Astrocyte of the hippocampus (primary cell): ENCODE measurements at regions not wholly inside any gene's neighbourhood (a gene's known extent, or its start where the extent isn't known, plus 50 kb on each side); places are given as distances from the start of the nearest gene placed in this dataset.
"Not testable (repeated sequence)": the region's sequence is repeated elsewhere in the genome, so short reads cannot be mapped to it uniquely, and the experiment has no call there.

Experiments used
- DNase-seq: peaks from one replicate; pipeline ENCODE4 v3.0.0; 2011; ENCODE audit warnings: low read depth, low spot score

DNA sequence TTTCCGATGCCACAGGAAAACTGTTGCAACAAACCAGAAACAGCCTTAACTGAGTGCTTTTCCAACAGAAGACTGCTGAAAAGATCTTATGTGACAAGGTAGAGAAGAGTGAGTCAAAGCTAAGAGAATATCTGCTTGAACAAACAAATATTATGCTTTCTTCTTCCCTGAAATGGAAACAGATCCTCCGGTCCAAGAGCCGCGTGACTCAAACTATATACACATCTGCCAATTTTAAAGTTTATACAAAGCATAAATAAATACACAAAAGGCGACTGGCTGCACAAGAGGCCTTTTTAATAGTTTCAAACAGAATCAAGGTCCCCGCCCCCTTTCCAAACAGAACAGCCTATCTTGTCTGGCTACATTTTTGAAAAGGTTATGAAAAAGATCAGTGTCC is 329.7 kb upstream of the F9 start:
- peak; percentile 26 for DNase-seq

DNA sequence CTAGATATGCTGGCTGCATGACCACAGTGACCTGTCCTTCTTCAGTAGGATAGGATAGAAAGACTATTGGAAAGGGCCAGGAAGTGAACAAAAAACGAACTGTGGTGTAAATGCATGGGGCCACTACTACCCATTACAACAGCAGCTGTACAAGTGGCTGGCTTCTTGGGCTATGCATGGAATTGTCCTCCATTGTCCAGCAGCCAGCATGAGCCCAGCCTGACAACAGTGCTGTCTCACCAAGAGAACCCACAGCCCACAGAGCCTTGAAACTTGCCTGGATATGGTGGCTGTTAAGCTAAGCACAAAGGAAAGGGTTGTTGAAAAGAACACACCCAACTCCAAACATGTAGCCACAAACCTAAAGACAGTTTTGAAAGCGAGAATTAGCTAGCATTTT is 330.2 kb upstream of the F9 start:
- DNase-seq, result no peak

DNA sequence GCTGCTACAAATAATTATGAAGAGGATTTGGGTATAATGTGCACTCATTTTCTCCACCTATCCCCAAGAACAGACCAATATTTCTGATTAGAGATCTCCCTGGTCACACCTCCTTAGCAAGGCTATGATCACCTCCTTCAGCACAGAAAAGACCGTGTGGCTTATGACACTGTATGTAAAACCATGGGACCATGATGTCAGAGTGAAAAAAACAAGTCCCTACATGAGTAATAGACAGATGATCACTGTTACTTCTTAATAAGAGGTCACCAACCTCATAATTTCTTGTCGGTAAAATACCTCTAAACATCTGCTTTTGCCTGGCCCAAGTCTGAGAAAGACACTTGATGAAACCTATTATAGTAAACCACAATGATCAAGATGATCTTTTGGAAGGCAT is 330.6 kb upstream of the F9 start:
- no peak for DNase-seq

DNA sequence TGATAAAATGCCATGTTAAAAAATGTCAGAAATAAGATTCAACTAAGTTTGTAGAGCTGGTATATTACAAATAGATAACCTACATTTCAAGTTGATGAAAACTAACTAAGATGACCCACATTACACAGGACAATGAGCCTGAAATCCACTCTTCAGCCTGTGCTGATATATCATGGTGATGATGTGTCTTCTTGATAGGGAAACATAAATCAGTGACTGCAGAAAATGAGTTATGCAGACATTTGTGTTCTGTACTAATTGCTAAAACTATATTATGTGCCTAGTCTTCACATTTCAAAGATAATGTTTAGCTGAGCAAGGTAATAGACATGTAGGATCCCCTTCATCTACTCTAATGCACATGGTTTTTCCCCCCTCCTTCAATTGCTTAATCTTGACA is 331.6 kb upstream of the F9 start:
- DNase-seq, result no peak

GRCh38 chrX:139196890-139197289 is 333.6 kb upstream of the F9 start:
- DNase-seq, result no peak

- peak; percentile 73 for DNase-seq
These were observed 335.8 kb upstream of the F9 start for GRCh38 chrX:139194571-139195280.

DNA sequence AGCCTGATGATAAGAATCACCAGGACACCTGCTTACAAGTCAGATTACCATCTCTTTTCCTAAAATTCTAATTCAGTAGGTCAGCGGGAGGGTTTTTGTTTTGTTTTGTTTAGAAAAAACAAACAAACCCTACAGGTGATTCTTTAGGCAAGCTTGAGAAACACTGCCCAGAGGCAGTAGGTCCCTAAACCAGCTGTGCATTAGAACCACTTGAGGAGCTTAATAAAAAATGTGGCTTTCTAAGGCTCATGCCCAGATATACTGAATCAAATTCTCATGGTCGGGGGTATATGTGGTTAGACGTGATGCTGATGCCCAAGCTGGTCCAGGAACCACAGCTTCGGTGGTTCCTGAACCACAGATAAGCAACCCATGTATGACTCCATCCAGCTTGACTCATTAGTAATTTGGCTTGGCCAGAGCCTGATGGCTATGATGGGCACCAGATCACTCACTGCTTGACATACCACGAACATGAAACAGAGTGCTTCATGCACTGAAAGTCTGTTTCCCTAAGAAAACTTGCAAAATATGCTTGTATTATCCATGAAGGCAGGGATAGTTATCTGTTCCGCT is 338.1 kb upstream of the F9 start:
- peak; percentile 62 for DNase-seq

- no peak for DNase-seq
These were observed 338.7 kb upstream of the F9 start for GRCh38 chrX:139191746-139192385.

DNA sequence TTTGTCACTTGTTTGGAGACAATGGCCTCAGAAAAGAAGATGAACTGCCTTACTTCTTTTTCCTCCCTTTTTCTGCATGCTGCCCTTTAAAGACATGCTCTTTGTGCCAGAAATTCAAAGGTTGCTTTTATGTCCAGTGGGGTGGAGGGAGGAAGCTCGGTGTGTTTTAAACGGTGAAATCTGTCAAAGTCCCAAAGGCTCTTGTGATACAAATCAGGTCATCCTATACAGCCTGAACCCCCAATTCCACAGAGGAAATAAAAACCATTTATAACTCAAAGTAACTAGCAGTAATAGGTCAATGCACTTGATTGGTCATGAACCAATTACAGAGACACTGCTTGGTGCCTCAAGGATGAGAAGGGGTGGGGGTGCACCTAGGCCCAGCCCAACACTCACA is 339.3 kb upstream of the F9 start:
- no peak for DNase-seq

DNA sequence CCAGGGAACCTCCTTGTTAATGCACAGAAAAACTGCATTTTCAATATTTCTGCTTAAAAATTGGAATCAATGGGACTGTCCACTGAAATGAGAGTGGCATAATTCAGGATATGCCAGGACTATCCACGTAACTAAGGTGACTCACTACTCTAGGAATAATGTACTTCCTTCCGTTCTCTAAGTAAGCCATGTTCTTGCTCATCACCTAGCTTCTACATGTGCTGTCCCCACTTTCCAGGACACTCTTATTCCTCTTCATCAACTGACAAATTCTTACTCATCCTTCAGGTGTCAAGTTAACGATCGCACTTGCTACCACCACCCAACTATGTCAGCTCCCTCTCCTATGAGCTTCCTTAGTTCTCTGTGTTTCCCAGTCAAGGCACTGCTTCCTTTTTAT is 342.8 kb upstream of the F9 start:
- no peak for DNase-seq

- no peak for DNase-seq
These were observed 343.5 kb upstream of the F9 start for GRCh38 chrX:139186991-139187390.

DNA sequence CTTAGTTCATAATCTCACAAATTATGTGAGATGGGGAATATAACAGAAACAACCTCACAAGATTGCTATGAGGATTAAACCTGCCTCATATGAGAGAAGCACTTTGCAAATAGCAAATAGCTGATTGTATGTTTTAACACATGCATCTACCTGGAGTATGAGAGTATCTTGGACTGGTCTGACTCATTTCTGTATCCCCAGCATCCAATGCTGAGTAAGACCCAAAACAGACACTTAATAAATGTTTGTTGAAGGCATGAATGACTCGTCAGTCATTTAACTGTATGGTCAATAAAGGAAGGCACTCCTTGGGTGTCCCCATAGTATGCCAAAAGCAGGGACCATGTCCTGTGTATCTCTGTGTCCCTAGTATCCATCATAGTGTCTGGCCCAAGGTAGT is 350.9 kb upstream of the F9 start:
- DNase-seq, result no peak

DNA sequence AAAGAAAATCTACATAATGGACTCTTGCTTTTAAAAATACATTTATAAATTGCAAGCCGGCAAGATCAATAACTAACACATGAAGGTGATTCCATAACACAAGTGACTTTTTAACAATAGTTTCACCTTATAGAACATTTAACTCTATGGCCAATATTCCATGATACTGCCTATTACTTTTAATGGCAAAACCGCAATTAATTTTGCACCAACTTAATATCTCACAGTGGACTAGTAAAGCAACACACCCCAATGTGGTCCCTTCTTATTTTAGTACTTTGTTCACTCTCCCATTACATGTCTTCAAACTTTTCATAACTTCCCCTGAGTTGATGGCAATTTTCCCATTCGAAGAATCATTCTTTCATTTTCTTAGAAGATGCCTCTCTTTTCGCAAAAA is 351.6 kb upstream of the F9 start:
- DNase-seq, result no peak

DNA sequence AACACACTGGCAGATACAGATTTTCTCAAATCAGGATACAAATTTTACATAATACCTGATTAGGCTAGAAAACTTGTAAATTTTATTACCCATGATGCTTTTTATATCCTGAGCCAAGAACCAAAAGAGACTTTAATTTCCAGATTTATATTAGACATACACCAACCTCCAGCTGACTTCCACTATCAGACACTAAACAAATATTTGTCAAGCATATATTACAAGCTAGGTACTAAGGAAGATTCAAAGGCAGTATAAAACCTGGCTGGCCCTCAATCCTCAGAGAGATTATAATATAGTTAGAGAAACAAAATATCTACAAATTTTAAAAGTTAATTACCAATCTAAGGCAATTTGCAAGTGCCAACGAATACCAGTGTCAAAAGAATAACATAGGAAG is 357.8 kb upstream of the F9 start:
- no peak for DNase-seq

GRCh38 chrX:139170526-139171173 is 359.9 kb upstream of the F9 start:
- DNase-seq, result no peak

DNA sequence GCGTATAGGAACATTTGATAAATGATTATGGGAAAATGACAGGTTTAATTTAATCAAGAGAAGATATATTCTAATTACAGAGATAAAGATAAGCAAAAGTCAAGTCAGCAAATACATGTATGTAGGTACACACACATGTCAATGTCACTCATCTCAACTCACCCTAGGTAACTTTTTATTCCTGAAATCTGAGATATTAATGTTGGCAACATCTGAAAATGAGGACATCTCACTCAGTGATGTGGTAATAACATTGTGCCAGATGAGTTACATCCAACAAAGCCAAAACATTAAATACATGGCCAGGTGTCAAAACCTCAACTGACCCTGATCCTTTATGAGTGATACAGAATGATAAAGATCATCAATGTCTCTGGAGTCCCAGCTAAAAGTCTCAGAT is 363.3 kb upstream of the F9 start:
- DNase-seq, result no peak

GRCh38 chrX:139158256-139158655 is 372.3 kb upstream of the F9 start:
- no peak for DNase-seq

GRCh38 chrX:139156356-139156755 is 374.2 kb upstream of the F9 start:
- DNase-seq, result peak; percentile 60

DNA sequence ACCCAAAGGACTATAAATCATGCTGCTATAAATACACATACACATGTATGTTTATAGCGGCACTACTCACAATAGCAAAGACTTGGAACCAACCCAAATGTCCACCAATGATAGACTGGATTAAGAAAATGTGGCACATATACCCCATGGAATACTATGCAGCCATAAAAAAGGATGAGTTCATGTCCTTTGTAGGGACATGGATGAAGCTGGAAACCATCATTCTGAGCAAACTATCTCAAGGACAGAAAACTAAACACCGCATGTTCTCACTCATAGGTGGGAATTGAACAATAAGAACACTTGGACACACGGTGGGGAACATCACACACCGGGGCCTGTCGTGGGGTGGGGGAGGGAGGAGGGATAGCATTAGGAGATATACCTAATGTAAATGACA is 383.9 kb upstream of the F9 start:
- not testable (repeated sequence) for DNase-seq

GRCh38 chrX:139141370-139141769 is 389.2 kb upstream of the F9 start:
- no peak for DNase-seq

- no peak for DNase-seq
These were observed 396.2 kb upstream of the F9 start for GRCh38 chrX:139134316-139134715.

GRCh38 chrX:139126493-139126892 is 404.0 kb upstream of the F9 start:
- peak; percentile 26 for DNase-seq

DNA sequence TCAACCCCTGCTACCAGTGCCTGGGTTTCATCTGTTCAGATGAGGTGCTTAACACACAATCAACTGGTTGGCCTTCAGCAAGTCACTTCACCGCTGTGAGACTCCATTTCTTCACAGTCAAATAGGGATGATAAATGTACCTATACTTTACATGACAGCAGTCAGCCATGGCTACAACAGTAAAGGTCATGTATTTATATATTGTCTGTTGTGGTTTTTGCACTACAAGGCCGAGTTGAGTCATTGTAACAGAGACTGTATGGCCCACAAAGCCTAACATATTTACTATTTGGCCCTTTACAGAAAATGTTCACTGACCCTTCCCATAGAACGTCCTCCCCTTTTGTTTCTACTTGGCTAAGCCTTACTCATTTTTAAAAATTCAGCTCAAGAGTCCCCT is 404.6 kb upstream of the F9 start:
- DNase-seq, result no peak
